ENCODE measurements at regions not wholly inside any gene's neighbourhood (a gene's known extent, or its start where the extent isn't known, plus 50 kb on each side); places are given as distances from the start of the nearest gene placed in this dataset.

DNA sequence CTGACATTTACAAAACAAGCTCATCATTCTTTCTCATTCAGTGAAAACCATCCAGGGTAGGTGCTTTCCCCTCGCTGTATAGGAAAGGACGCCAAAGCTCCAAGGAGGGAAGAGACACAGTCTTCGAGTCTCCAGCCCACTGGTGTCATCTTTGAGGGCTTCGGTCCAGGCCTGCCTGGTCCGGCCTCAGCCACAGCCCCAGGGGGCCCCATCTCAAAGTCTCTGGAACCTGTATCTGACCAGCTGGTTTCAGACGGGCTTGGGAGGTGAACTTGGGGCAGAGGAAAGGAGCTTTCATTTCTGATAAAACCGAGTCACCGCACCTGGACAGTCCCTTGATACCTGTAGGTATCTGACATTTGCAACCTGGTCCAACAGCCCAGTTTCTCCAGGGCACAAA lies 229.5 kb upstream of the RTL1 start:
- DNase-seq (no peak), ATAC-seq (ENCODE audit: insufficient read depth, low FRiP score) (no peak)
- Histone ChIP-seq H3K27ac (ENCODE audit: low read depth in 1 of 2, low read length in 1 of 2) (no peak overlapping the region), H3K9ac (ENCODE audit: insufficient read depth in 1 of 2, low read length in 2 of 2) (no peak overlapping the region), H3K4me3 (no peak overlapping the region), H3K9me3 (ENCODE audit: control insufficient read depth in 4 of 4, insufficient read depth in 3 of 4, low read length in 3 of 4) (peaks cover 0 to 6% (median 0%) of the 10 kb centered on the region in 4 donors), H3K36me3 (ENCODE audit: control insufficient read depth in 4 of 4, insufficient read depth in 4 of 4, low read length in 4 of 4) (no peaks in the 10 kb centered on the region), H3K27me3 (ENCODE audit: control insufficient read depth in 3 of 3, insufficient read depth in 3 of 3, low read length in 2 of 3) (peaks cover 0 to 15% (median 0%) of the 10 kb centered on the region in 3 donors), H3K4me1 (ENCODE audit: control insufficient read depth in 5 of 5, insufficient read depth in 5 of 5, low read length in 5 of 5) (no peaks in the 10 kb centered on the region)
- WGBS, 2 donors = 91 to 99% methylated on average over 8 of the region's 8 CpGs
- TF ChIP-seq, protein P1, sequence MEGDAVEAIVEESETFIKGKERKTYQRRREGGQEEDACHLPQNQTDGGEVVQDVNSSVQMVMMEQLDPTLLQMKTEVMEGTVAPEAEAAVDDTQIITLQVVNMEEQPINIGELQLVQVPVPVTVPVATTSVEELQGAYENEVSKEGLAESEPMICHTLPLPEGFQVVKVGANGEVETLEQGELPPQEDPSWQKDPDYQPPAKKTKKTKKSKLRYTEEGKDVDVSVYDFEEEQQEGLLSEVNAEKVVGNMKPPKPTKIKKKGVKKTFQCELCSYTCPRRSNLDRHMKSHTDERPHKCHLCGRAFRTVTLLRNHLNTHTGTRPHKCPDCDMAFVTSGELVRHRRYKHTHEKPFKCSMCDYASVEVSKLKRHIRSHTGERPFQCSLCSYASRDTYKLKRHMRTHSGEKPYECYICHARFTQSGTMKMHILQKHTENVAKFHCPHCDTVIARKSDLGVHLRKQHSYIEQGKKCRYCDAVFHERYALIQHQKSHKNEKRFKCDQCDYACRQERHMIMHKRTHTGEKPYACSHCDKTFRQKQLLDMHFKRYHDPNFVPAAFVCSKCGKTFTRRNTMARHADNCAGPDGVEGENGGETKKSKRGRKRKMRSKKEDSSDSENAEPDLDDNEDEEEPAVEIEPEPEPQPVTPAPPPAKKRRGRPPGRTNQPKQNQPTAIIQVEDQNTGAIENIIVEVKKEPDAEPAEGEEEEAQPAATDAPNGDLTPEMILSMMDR (IDR thresholded peaks at IDR 0.05; ENCODE audit: control extremely low read depth, extremely low read depth) = no peak

DNA sequence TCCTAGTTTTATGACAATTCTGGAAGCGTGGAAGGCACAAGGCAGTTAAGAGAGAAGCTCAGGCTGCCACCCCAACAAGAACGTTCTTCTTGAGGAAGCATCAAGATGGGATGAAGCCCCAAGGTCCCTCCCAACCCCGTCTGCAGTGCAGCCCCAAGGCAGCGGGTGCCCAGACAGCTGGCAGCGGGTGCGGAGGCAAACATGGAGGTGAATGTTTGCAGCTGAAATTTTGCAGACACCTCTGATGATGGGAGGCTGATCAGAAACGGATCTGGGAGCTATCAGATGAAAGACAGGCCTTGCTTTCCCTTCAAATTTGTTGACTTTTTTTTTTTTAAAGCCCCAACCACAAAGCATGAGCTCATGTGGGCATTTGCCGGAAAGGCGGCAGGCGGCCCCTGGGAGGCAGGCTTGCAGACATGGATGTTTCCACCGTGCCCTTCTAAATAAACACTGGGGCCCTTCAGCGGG lies 230.7 kb upstream of the RTL1 start:
- peaks cover 0 to 12% (median 0%) of the 10 kb centered on the region in 3 donors for H3K27me3 ChIP-seq (ENCODE audit: control insufficient read depth in 3 of 3, insufficient read depth in 3 of 3, low read length in 2 of 3)
- no peak overlapping the region for H3K27ac ChIP-seq (ENCODE audit: low read depth in 1 of 2, low read length in 1 of 2)
- ATAC-seq (ENCODE audit: insufficient read depth, low FRiP score) (no peak), DNase-seq (no peak)
- 70 to 73% methylated on average over 12 of the region's 12 CpGs for WGBS, 2 donors
- TF ChIP-seq, protein P1 (IDR thresholded peaks at IDR 0.05; ENCODE audit: control extremely low read depth, extremely low read depth) = no peak
- no peak overlapping the region for H3K9ac ChIP-seq (ENCODE audit: insufficient read depth in 1 of 2, low read length in 2 of 2)
- H3K9me3 ChIP-seq (ENCODE audit: control insufficient read depth in 4 of 4, insufficient read depth in 3 of 4, low read length in 3 of 4) = peaks cover 0 to 4% (median 0%) of the 10 kb centered on the region in 4 donors
- no peak overlapping the region for H3K4me3 ChIP-seq
- no peaks in the 10 kb centered on the region for H3K4me1 ChIP-seq (ENCODE audit: control insufficient read depth in 5 of 5, insufficient read depth in 5 of 5, low read length in 5 of 5)
- no peaks in the 10 kb centered on the region for H3K36me3 ChIP-seq (ENCODE audit: control insufficient read depth in 4 of 4, insufficient read depth in 4 of 4, low read length in 4 of 4)

DNA sequence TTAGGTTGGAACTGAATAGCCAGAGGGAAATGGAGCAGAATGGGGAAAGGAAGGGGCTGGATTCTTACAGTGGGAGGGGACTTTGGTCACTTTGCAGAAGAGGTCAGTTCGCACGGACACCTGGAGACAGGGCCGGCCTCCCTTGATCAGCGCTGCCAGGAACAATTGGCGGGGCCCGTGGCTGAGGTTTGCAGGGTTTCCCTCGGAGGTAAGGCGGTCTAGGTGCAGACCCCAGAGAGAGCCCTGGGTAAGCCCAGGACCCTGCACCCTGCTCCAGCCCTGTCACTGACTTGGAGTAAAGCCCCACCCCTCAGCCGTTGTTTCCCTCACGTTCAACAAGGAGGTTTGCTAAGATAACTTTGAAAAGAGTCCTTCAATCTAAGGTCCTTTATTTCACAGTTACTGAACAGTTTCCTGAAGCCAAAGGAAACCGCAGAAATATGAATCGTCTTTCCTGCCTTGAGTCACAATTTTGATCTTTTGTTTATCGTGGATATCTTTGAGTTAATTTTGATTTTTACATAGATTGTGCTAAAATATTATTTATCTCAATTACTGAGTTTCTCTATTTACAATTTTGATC lies 231.4 kb upstream of the RTL1 start:
- TF ChIP-seq, protein P1 (IDR thresholded peaks at IDR 0.05; ENCODE audit: control extremely low read depth, extremely low read depth) = no peak
- DNase-seq = no peak
- Histone ChIP-seq H3K4me3 (no peak overlapping the region), H3K27ac (ENCODE audit: low read depth in 1 of 2, low read length in 1 of 2) (no peak overlapping the region), H3K9me3 (ENCODE audit: control insufficient read depth in 4 of 4, insufficient read depth in 3 of 4, low read length in 3 of 4) (peaks cover 0 to 4% (median 0%) of the 10 kb centered on the region in 4 donors), H3K36me3 (ENCODE audit: control insufficient read depth in 4 of 4, insufficient read depth in 4 of 4, low read length in 4 of 4) (no peaks in the 10 kb centered on the region), H3K9ac (ENCODE audit: insufficient read depth in 1 of 2, low read length in 2 of 2) (no peak overlapping the region), H3K4me1 (ENCODE audit: control insufficient read depth in 5 of 5, insufficient read depth in 5 of 5, low read length in 5 of 5) (no peaks in the 10 kb centered on the region), H3K27me3 (ENCODE audit: control insufficient read depth in 3 of 3, insufficient read depth in 3 of 3, low read length in 2 of 3) (peaks cover 0 to 5% (median 0%) of the 10 kb centered on the region in 3 donors)
- ATAC-seq (ENCODE audit: insufficient read depth, low FRiP score) = no peak
- WGBS, 2 donors = 29 to 41% methylated on average over 13 of the region's 13 CpGs
